GDM1 (cell line): ENCODE measurements at regions not wholly inside any gene's neighbourhood (a gene's known extent, or its start where the extent isn't known, plus 50 kb on each side); places are given as distances from the start of the nearest gene placed in this dataset.
"Not testable (repeated sequence)": the region's sequence is repeated elsewhere in the genome, so short reads cannot be mapped to it uniquely, and the experiment has no call there.

Experiments
- DNase-seq: peaks from one replicate; lab custom pipeline; 2025; lab: John Stamatoyannopoulos, UW

- no peak for DNase-seq
Measured at GRCh38 chr3:197368821-197369220, 70.4 kb upstream of the DLG1 start.

GRCh38 chr3:197368330-197368729 lies 69.9 kb upstream of the DLG1 start:
- no peak for DNase-seq

- no peak for DNase-seq
Measured at GRCh38 chr3:197367081-197367780, 68.8 kb upstream of the DLG1 start.

- DNase-seq: no peak
Measured at GRCh38 chr3:197366301-197367044, 68.1 kb upstream of the DLG1 start.

GRCh38 chr3:197365586-197365985 lies 67.2 kb upstream of the DLG1 start:
- DNase-seq: no peak

- no peak for DNase-seq
Measured at GRCh38 chr3:197364410-197365071, 66.1 kb upstream of the DLG1 start.

- DNase-seq: no peak
Measured at GRCh38 chr3:197363553-197364409, 65.4 kb upstream of the DLG1 start.

GRCh38 chr3:197362081-197362480 lies 63.7 kb upstream of the DLG1 start:
- no peak for DNase-seq

- DNase-seq: not testable (repeated sequence)
Measured at GRCh38 chr3:197360095-197360494, 61.7 kb upstream of the DLG1 start.

GRCh38 chr3:197359476-197359875 lies 61.1 kb upstream of the DLG1 start:
- not testable (repeated sequence) for DNase-seq

GRCh38 chr3:197356741-197357140 lies 58.3 kb upstream of the DLG1 start:
- DNase-seq: no peak

- DNase-seq: no peak
Measured at GRCh38 chr3:197356275-197356674, 57.9 kb upstream of the DLG1 start.

- no peak for DNase-seq
Measured at GRCh38 chr3:197355713-197356112, 57.3 kb upstream of the DLG1 start.

GRCh38 chr3:197354568-197355001 lies 56.2 kb upstream of the DLG1 start:
- DNase-seq: no peak

- DNase-seq: no peak
Measured at GRCh38 chr3:197353867-197354567, 55.6 kb upstream of the DLG1 start.

GRCh38 chr3:197353001-197353866 lies 54.8 kb upstream of the DLG1 start:
- DNase-seq: no peak

- no peak for DNase-seq
Measured at GRCh38 chr3:197352382-197352781, 54.0 kb upstream of the DLG1 start.

GRCh38 chr3:197350446-197350845 lies 52.0 kb upstream of the DLG1 start:
- no peak for DNase-seq

- no peak for DNase-seq
Measured at GRCh38 chr3:197349368-197349767, 51.0 kb upstream of the DLG1 start.
